ENCODE measurements at regions not wholly inside any gene's neighbourhood (a gene's known extent, or its start where the extent isn't known, plus 50 kb on each side); places are given as distances from the start of the nearest gene placed in this dataset.

DNA sequence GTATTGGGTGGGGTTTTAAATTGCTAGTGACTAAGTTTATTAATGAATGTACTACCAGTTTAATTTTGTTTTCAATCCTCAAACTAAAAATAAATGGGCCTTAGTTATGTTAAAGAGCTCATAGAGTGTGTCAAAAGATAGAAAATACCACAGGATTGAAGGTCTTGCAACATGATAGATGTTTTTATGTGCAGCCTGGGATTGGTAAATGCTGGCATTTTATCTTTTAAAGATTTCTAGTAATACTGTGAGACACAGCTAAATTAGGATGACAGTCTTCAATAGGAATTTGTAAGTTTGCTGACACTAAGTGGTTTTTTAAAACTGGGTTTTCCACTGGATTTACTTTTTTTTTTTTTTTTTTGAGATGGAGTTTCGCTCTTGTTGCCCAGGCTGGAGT lies 122.3 kb downstream of the HAUS1 start:
- TF ChIP-seq EP300 (IDR thresholded peaks at IDR 0.05) (no peak), POLR2A (IDR thresholded peaks at IDR 0.05) (no peak)
- TF ChIP-seq, protein P1, sequence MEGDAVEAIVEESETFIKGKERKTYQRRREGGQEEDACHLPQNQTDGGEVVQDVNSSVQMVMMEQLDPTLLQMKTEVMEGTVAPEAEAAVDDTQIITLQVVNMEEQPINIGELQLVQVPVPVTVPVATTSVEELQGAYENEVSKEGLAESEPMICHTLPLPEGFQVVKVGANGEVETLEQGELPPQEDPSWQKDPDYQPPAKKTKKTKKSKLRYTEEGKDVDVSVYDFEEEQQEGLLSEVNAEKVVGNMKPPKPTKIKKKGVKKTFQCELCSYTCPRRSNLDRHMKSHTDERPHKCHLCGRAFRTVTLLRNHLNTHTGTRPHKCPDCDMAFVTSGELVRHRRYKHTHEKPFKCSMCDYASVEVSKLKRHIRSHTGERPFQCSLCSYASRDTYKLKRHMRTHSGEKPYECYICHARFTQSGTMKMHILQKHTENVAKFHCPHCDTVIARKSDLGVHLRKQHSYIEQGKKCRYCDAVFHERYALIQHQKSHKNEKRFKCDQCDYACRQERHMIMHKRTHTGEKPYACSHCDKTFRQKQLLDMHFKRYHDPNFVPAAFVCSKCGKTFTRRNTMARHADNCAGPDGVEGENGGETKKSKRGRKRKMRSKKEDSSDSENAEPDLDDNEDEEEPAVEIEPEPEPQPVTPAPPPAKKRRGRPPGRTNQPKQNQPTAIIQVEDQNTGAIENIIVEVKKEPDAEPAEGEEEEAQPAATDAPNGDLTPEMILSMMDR (IDR thresholded peaks at IDR 0.05) = no peak

All from tibial nerve (tissue), 4 donors.